OCI-LY3 (cell line): ENCODE measurements at regions not wholly inside any gene's neighbourhood (a gene's known extent, or its start where the extent isn't known, plus 50 kb on each side); places are given as distances from the start of the nearest gene placed in this dataset.

ENCODE experiments used
- CTCF ChIP-seq: fragments of 200-600, 300-600 bp; sonication (generic); IDR thresholded peaks from 2 replicates; pipeline ENCODE4 v1.5.1; 2014; ENCODE audit warnings: antibody characterized with exemption, low read length, low read depth
- EZH2phosphoT487 ChIP-seq: fragments of 200-600 bp; shearing (Covaris generic); IDR thresholded peaks from 2 replicates; pipeline ENCODE4 v1.6.1; 2018; ENCODE audit warnings: antibody characterized with exemption, mixed run types, low read depth

GRCh38 chr4:180565856-180566431, 1677.3 kb upstream of the TENM3 start:
- no peak for TF ChIP-seq CTCF
- TF ChIP-seq EZH2phosphoT487, result no peak
